ENCODE measurements at regions not wholly inside any gene's neighbourhood (a gene's known extent, or its start where the extent isn't known, plus 50 kb on each side); places are given as distances from the start of the nearest gene placed in this dataset.
"Not testable (repeated sequence)": the region's sequence is repeated elsewhere in the genome, so short reads cannot be mapped to it uniquely, and the experiment has no call there.

DNA sequence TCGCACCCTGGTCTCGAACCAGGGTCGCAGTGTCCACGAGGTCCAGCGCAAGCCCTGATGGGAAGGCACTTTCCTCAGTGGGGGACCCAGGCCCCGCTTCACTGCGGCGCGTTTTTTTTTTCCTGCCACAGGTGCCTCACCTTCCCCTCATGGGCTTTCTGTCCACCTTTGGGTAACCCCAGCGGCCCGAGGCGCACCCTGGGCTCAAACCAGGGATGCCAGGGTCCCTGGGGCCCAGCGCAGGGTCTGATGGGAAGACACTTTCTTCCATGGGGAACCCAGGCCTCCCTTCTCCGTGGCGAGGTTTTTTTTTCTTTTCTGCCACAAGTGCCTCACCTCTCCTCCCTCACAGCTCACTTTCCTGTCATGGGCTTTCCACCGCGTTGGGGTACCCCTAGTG, 1269.9 kb downstream of the FOXD4L5 start:
- TF ChIP-seq, protein P1, sequence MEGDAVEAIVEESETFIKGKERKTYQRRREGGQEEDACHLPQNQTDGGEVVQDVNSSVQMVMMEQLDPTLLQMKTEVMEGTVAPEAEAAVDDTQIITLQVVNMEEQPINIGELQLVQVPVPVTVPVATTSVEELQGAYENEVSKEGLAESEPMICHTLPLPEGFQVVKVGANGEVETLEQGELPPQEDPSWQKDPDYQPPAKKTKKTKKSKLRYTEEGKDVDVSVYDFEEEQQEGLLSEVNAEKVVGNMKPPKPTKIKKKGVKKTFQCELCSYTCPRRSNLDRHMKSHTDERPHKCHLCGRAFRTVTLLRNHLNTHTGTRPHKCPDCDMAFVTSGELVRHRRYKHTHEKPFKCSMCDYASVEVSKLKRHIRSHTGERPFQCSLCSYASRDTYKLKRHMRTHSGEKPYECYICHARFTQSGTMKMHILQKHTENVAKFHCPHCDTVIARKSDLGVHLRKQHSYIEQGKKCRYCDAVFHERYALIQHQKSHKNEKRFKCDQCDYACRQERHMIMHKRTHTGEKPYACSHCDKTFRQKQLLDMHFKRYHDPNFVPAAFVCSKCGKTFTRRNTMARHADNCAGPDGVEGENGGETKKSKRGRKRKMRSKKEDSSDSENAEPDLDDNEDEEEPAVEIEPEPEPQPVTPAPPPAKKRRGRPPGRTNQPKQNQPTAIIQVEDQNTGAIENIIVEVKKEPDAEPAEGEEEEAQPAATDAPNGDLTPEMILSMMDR (IDR thresholded peaks at IDR 0.05; ENCODE audit: low read depth, low read length, missing control alignments), result no peak
- in situ Hi-C loops (cut with HindIII; ENCODE audit: low pct_ligation_motif_present, low sequenced_read_pairs), result no loop called here

DNA sequence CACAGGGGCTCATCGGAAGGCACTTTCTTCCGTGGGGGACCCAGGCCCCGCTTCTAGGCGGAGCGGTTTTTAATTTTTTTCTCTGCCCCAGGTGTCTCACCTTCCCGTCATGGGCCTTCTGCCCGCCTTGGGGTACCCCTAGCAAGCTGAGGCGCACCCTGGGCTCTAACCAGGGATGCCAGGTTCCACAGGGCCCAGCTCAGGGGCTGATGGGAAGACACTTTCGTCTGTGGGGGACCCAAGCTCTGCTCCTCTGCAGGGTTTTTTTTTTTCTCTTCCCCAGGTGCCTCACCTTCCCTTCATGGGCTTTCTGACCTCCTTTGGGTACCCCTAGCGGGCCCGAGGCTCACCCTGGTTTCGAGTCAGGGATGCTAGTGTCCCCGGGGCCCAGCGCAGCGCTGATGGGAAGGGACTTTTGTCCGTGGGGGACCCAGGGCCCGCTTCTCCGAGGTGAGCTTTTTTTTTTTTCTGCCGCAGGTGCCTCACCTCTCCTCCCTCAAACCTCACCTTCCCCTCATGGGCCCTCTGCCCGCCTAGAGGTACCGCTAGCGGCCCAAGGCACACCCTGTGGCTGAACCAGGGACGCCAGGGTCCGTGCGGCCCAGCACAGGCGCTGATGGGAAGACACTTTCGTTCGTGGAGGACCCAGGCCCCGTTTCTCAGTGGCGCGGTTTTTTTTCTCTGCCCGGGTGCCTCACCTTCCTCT, 1270.5 kb downstream of the FOXD4L5 start:
- DNase-seq; H3K36me3 ChIP-seq (replicated peaks); H3K4me3 ChIP-seq (ENCODE audit: low read depth, low read length); H3K27ac ChIP-seq; H3K27me3 ChIP-seq (replicated peaks); in situ Hi-C loops (cut with HindIII; ENCODE audit: low pct_ligation_motif_present, low sequenced_read_pairs): not testable (repeated sequence)

More for the DNA sequence above, 1269.9 kb downstream of the FOXD4L5 start:
- DNase-seq, result no peak
- H3K36me3 ChIP-seq (replicated peaks), result no peaks in the 10 kb centered on the region
- H3K27me3 ChIP-seq (replicated peaks), result no peaks in the 10 kb centered on the region
- H3K4me3 ChIP-seq (ENCODE audit: low read depth, low read length), result no peak overlapping the region
- no peak overlapping the region for H3K27ac ChIP-seq

DNA sequence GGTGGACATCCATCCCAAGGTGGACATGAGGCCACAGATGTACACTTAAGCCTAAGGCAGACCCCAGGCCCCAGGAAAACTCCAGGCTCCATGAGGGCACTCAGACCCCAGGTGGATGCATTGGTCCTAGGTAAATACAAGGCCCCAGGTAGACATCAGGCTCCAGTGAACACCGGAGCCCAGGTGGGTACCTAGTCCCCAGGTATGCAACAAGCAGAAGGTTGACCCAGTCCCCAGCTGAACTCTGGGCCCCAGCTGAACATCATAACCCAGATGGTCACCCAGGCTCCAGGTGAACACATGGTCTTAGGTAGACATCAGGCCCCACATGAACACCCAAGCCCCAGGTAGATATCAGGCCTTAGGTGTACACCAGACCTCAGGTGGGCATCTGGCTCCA, 1271.9 kb downstream of the FOXD4L5 start:
- H3K4me3 ChIP-seq (ENCODE audit: low read depth, low read length); H3K36me3 ChIP-seq (replicated peaks); DNase-seq; H3K27me3 ChIP-seq (replicated peaks); in situ Hi-C loops (cut with HindIII; ENCODE audit: low pct_ligation_motif_present, low sequenced_read_pairs); H3K27ac ChIP-seq: not testable (repeated sequence)

DNA sequence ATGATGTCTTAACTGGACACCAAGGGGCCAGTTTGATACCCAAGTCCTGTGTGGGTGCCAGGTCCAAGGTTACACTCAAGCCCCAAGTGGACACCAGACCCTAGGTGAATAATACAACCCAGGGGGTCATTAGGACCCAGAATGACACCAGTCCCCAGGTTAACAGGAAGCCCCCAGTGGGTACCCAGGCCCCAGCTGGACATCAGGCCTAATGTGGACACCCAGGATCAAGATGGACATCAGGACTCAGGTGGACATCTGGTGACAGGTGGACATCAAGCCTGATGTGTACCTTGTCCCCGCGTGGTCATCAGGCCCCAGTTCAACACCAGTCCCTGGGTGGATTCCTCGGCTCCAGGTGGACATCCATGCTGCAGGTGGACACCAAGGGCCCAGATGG, 1273.0 kb downstream of the FOXD4L5 start:
- in situ Hi-C loops (cut with HindIII; ENCODE audit: low pct_ligation_motif_present, low sequenced_read_pairs); H3K27ac ChIP-seq; H3K36me3 ChIP-seq (replicated peaks); H3K4me3 ChIP-seq (ENCODE audit: low read depth, low read length); DNase-seq; H3K27me3 ChIP-seq (replicated peaks): not testable (repeated sequence)

DNA sequence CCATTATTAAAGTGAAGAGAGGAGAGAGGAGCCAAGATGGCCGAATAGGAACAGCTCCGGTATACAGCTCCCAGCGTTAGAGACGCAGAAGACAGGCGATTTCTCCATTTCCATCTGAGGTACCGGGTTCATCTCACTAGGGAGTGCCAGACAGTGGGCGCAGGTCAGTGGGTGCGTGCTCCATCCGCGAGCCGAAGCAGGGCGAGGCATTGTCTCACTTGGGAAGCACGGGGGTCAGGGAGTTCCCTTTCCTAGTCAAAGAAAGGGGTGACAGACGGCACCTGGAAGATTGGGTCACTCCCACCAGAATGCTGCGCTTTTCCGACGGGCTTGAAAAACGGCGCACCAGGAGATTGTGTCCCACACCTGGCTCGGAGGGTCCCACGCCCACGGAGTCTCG, 1305.3 kb downstream of the FOXD4L5 start:
- H3K27me3 ChIP-seq (replicated peaks); DNase-seq; H3K27ac ChIP-seq; H3K4me3 ChIP-seq (ENCODE audit: low read depth, low read length); in situ Hi-C loops (cut with HindIII; ENCODE audit: low pct_ligation_motif_present, low sequenced_read_pairs); H3K36me3 ChIP-seq (replicated peaks): not testable (repeated sequence)

All from brain microvascular endothelial cell (primary cell).